SK-N-SH treated with all-trans-retinoic acid at 6 μM for 48 hours (cell line): ENCODE measurements at regions not wholly inside any gene's neighbourhood (a gene's known extent, or its start where the extent isn't known, plus 50 kb on each side); places are given as distances from the start of the nearest gene placed in this dataset.

Experiments used
- ARNTL ChIP-seq: fragments of 450-650 bp; formaldehyde crosslinking; IDR thresholded peaks from 2 replicates; pipeline ENCODE4 v1.5.0; 2020; ENCODE audit warnings: low read depth, mild to moderate bottlenecking, moderate library complexity, borderline replicate concordance
- CSDC2 ChIP-seq: fragments of 250-450 bp; sonication (Bioruptor Pico); IDR thresholded peaks from 2 replicates; pipeline ENCODE4 v1.5.0; 2020; ENCODE audit warnings: mild to moderate bottlenecking, moderate library complexity
- GLIS3 ChIP-seq: fragments of 250-450 bp; sonication (Bioruptor Pico); IDR thresholded peaks from 2 replicates; pipeline ENCODE4 v1.5.0; 2020; ENCODE audit warnings: mild to moderate bottlenecking, moderate library complexity
- RARB ChIP-seq: fragments of 250-450 bp; sonication (Bioruptor Pico); IDR thresholded peaks from 2 replicates; pipeline ENCODE4 v1.8.0; 2021; ENCODE audit warnings: mild to moderate bottlenecking, moderate library complexity
- ZC3H10 ChIP-seq: fragments of 250-450 bp; sonication (Bioruptor Pico); IDR thresholded peaks from 2 replicates; pipeline ENCODE4 v1.5.1; 2021; ENCODE audit warnings: mild to moderate bottlenecking, moderate library complexity
- ZFP30 ChIP-seq: fragments of 450-650 bp; formaldehyde crosslinking; IDR thresholded peaks from 2 replicates; pipeline ENCODE4 v1.5.0; 2022; ENCODE audit warnings: mild to moderate bottlenecking, moderate library complexity
- TF ChIP-seq, protein P1 (sequence below): fragments of 250-450 bp; sonication (Bioruptor Pico); IDR thresholded peaks from 2 replicates; pipeline ENCODE4 v1.8.0; 2020; ENCODE audit warnings: mild to moderate bottlenecking, moderate library complexity, borderline replicate concordance
- TF ChIP-seq, protein P2 (sequence below): fragments of 250-450 bp; sonication (Bioruptor Pico); IDR thresholded peaks from 2 replicates; pipeline ENCODE4 v1.5.1; 2020; ENCODE audit warnings: low read depth, mild to moderate bottlenecking, moderate library complexity
- TF ChIP-seq, protein P3 (sequence below): fragments of 250-450 bp; sonication (Bioruptor Pico); IDR thresholded peaks from 2 replicates; pipeline ENCODE4 v1.8.0; 2021; ENCODE audit warnings: low read depth, mild to moderate bottlenecking, moderate library complexity, borderline replicate concordance

DNA sequence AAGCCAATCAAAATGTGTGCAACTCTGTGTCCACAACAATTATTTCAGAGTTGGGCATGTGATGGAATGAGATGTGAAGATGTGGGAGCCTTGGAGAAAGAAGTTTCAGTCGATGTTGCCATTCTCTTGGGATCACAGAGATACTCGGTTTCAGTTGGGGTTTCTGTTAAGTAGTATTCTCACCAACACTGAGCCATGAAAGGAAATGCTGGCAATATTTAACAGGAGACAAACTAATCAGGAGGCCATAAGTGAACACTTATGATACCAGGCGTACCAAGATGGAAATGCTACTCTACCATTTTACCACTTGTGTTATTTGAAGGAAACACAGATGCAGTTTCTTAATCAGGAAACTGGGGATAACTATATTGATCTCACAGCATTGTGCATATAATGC, 53.3 kb upstream of the NUDT7 start:
- TF ChIP-seq, protein P1, sequence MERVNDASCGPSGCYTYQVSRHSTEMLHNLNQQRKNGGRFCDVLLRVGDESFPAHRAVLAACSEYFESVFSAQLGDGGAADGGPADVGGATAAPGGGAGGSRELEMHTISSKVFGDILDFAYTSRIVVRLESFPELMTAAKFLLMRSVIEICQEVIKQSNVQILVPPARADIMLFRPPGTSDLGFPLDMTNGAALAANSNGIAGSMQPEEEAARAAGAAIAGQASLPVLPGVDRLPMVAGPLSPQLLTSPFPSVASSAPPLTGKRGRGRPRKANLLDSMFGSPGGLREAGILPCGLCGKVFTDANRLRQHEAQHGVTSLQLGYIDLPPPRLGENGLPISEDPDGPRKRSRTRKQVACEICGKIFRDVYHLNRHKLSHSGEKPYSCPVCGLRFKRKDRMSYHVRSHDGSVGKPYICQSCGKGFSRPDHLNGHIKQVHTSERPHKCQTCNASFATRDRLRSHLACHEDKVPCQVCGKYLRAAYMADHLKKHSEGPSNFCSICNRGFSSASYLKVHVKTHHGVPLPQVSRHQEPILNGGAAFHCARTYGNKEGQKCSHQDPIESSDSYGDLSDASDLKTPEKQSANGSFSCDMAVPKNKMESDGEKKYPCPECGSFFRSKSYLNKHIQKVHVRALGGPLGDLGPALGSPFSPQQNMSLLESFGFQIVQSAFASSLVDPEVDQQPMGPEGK = no peak
- TF ChIP-seq, protein P2, sequence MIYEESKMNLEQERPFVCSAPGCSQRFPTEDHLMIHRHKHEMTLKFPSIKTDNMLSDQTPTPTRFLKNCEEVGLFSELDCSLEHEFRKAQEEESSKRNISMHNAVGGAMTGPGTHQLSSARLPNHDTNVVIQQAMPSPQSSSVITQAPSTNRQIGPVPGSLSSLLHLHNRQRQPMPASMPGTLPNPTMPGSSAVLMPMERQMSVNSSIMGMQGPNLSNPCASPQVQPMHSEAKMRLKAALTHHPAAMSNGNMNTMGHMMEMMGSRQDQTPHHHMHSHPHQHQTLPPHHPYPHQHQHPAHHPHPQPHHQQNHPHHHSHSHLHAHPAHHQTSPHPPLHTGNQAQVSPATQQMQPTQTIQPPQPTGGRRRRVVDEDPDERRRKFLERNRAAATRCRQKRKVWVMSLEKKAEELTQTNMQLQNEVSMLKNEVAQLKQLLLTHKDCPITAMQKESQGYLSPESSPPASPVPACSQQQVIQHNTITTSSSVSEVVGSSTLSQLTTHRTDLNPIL (CRISPR knock-in tag) = no peak
- TF ChIP-seq, protein P3, sequence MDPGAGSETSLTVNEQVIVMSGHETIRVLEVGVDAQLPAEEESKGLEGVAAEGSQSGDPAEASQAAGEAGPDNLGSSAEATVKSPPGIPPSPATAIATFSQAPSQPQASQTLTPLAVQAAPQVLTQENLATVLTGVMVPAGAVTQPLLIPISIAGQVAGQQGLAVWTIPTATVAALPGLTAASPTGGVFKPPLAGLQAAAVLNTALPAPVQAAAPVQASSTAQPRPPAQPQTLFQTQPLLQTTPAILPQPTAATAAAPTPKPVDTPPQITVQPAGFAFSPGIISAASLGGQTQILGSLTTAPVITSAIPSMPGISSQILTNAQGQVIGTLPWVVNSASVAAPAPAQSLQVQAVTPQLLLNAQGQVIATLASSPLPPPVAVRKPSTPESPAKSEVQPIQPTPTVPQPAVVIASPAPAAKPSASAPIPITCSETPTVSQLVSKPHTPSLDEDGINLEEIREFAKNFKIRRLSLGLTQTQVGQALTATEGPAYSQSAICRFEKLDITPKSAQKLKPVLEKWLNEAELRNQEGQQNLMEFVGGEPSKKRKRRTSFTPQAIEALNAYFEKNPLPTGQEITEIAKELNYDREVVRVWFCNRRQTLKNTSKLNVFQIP (CRISPR knock-in tag) = no peak
- no peak for TF ChIP-seq ZC3H10 (CRISPR knock-in tag)
- no peak for TF ChIP-seq ARNTL
- TF ChIP-seq CSDC2 (CRISPR knock-in tag) = no peak
- TF ChIP-seq GLIS3 (CRISPR knock-in tag) = no peak
- no peak for TF ChIP-seq ZFP30 (CRISPR knock-in tag)
- TF ChIP-seq RARB (CRISPR knock-in tag) = no peak
